IMR-90 (cell line): ENCODE measurements at regions not wholly inside any gene's neighbourhood (a gene's known extent, or its start where the extent isn't known, plus 50 kb on each side); places are given as distances from the start of the nearest gene placed in this dataset.

Experiments used
- ATAC-seq: fragments of 200-7000 bp; cut with Tn5 transposase; 2 replicates; pipeline ENCODE4 v1.9.1; 2020; ENCODE audit warnings: low read depth, mild to moderate bottlenecking, moderate library complexity
- BruUV-seq: library from RNA; stranded (reverse); fragments of 400-500 nt; replicated peaks from 2 replicates; lab custom pipeline; 2021; lab: Mats Ljungman, UMichigan
- CTCF ChIA-PET: fragments of 300-600 bp; formaldehyde crosslinking; extraction: SDS; loops from one replicate; lab custom pipeline; 2021; ENCODE audit warnings: antibody characterized with exemption; lab: Yijun Ruan, JAX
- POLR2A ChIA-PET: fragments of 300-600 bp; sonication (Branson Sonifier 250); formaldehyde crosslinking; loops from one replicate; lab custom pipeline; 2022; ENCODE audit warnings: antibody characterized with exemption; ENCODE audit not compliant: unreplicated experiment; lab: Charles Lee
- DNase-seq: peaks from one replicate; pipeline ENCODE4 v3.0.0; 2013
- H2AFZ ChIP-seq: replicated peaks from 2 replicates; pipeline ENCODE3; 2013; ENCODE audit warnings: low read length, mild to moderate bottlenecking; ENCODE audit not compliant: poor library complexity
- H2AK5ac ChIP-seq: 2 replicates; pipeline ENCODE4 v1.6.1; 2013; ENCODE audit warnings: low read depth, low read length, inconsistent platforms
- H2AK9ac ChIP-seq: replicated peaks from 2 replicates; pipeline ENCODE3; 2013; ENCODE audit warnings: mild to moderate bottlenecking, low read depth, low read length, moderate library complexity; ENCODE audit not compliant: poor library complexity
- H2BK120ac ChIP-seq: 2 replicates; pipeline ENCODE4 v1.6.1; 2013; ENCODE audit warnings: low read depth, low read length, inconsistent platforms
- H2BK15ac ChIP-seq: 3 replicates; pipeline ENCODE4 v1.6.1; 2013; ENCODE audit warnings: low read depth, low read length, inconsistent platforms
- H2BK20ac ChIP-seq: 2 replicates; pipeline ENCODE4 v1.6.1; 2013; ENCODE audit warnings: low read depth, mild to moderate bottlenecking, inconsistent platforms, low read length, moderate library complexity
- H2BK5ac ChIP-seq: 2 replicates; pipeline ENCODE4 v1.6.1; 2013; ENCODE audit warnings: mild to moderate bottlenecking, low read depth, low read length, inconsistent platforms; ENCODE audit not compliant: poor library complexity, severe bottlenecking
- H3K14ac ChIP-seq: replicated peaks from 2 replicates; pipeline ENCODE4 v1.6.1; 2013; ENCODE audit warnings: low read depth, low read length, inconsistent platforms
- H3K18ac ChIP-seq: 2 replicates; pipeline ENCODE4 v1.6.1; 2013; ENCODE audit warnings: low read depth, low read length, control low read depth
- H3K23ac ChIP-seq: 2 replicates; pipeline ENCODE4 v1.6.1; 2013; ENCODE audit warnings: low read depth, low read length, inconsistent platforms
- H3K27ac ChIP-seq: 2 replicates; pipeline ENCODE4 v1.5.1; 2013; ENCODE audit warnings: mild to moderate bottlenecking, control low read depth, low read length; ENCODE audit not compliant: insufficient read depth
- H3K27me3 ChIP-seq: 2 replicates; pipeline ENCODE4 v1.6.1; 2013; ENCODE audit warnings: low read length; ENCODE audit not compliant: control insufficient read depth, insufficient read depth
- H3K36me3 ChIP-seq: 2 replicates; pipeline ENCODE4 v1.6.1; 2013; ENCODE audit warnings: low read length, mixed read lengths; ENCODE audit not compliant: control insufficient read depth, insufficient read depth
- H3K4ac ChIP-seq: 2 replicates; pipeline ENCODE4 v1.6.1; 2013; ENCODE audit warnings: low read depth, low read length, inconsistent platforms
- H3K4me1 ChIP-seq: 2 replicates; pipeline ENCODE4 v1.6.1; 2013; ENCODE audit warnings: low read length, mixed read lengths; ENCODE audit not compliant: control insufficient read depth, insufficient read depth
- H3K4me2 ChIP-seq: 2 replicates; pipeline ENCODE4 v1.6.1; 2013; ENCODE audit warnings: low read depth, mild to moderate bottlenecking, control low read depth, low read length, moderate library complexity
- H3K4me3 ChIP-seq: 2 replicates; pipeline ENCODE4 v1.5.1; 2013; ENCODE audit warnings: low read depth, mild to moderate bottlenecking, control low read depth, low read length, moderate library complexity; ENCODE audit not compliant: insufficient read depth
- H3K56ac ChIP-seq: 2 replicates; pipeline ENCODE4 v1.6.1; 2013; ENCODE audit warnings: low read length, inconsistent platforms; ENCODE audit not compliant: insufficient read depth; ENCODE audit errors: extremely low read depth
- H3K79me1 ChIP-seq, 2 experiments: 2 replicates each; pipeline ENCODE4 v1.6.1; 2013; ENCODE audit warnings: low read length in 2 of 2, inconsistent platforms in 1 of 2, low read depth in 1 of 2
- H3K9ac ChIP-seq: 2 replicates; pipeline ENCODE4 v1.6.1; 2013; ENCODE audit warnings: low read depth, low read length, control low read depth
- H3K9me1 ChIP-seq: 2 replicates; pipeline ENCODE4 v1.6.1; 2013; ENCODE audit warnings: low read length, inconsistent platforms; ENCODE audit not compliant: insufficient read depth
- H3K9me3 ChIP-seq: 2 replicates; pipeline ENCODE4 v1.6.1; 2013; ENCODE audit warnings: low read length; ENCODE audit not compliant: control insufficient read depth, insufficient read depth
- H4K20me1 ChIP-seq: 2 replicates; pipeline ENCODE4 v1.6.1; 2013; ENCODE audit warnings: low read length, inconsistent platforms; ENCODE audit not compliant: insufficient read depth
- H4K5ac ChIP-seq: 2 replicates; pipeline ENCODE4 v1.6.1; 2013; ENCODE audit warnings: mild to moderate bottlenecking, low read depth, low read length, control low read depth
- H4K8ac ChIP-seq, 2 experiments: 2 replicates each; pipeline ENCODE4 v1.6.1; 2013; ENCODE audit warnings: low read depth in 2 of 2, low read length in 2 of 2, control low read depth in 1 of 2, inconsistent platforms in 1 of 2
- H4K91ac ChIP-seq: 2 replicates; pipeline ENCODE4 v1.6.1; 2013; ENCODE audit warnings: low read depth, low read length, inconsistent platforms; ENCODE audit not compliant: insufficient read depth
- BHLHE40 ChIP-seq: fragments of 150-350 bp; IDR thresholded peaks from 2 replicates; pipeline ENCODE4 v1.6.1; 2016; ENCODE audit warnings: mild to moderate bottlenecking, low read depth, low read length
- CEBPB ChIP-seq: IDR thresholded peaks from 2 replicates; pipeline ENCODE4 v1.6.1; 2012; ENCODE audit warnings: low read depth, low read length, improper control_type of control experiment
- CHD1 ChIP-seq: IDR thresholded peaks from 2 replicates; pipeline ENCODE4 v1.6.1; 2012; ENCODE audit warnings: low read depth, low read length, improper control_type of control experiment
- CTCF ChIP-seq: conservative IDR thresholded peaks from 2 replicates; pipeline ENCODE4 v1.5.1; 2012; ENCODE audit warnings: mild to moderate bottlenecking, low read depth, low read length, improper control_type of control experiment
- ELK1 ChIP-seq: fragments of 150-350 bp; IDR thresholded peaks from 2 replicates; pipeline ENCODE4 v1.6.1; 2016; ENCODE audit warnings: low read depth, mild to moderate bottlenecking, low read length, moderate library complexity, borderline replicate concordance
- FOS ChIP-seq: fragments of 150-350 bp; IDR thresholded peaks from 2 replicates; pipeline ENCODE4 v1.6.1; 2016; ENCODE audit warnings: low read depth, low read length
- MAFK ChIP-seq: IDR thresholded peaks from 2 replicates; pipeline ENCODE4 v1.6.1; 2012; ENCODE audit warnings: low read depth, low read length, improper control_type of control experiment
- MAZ ChIP-seq: IDR thresholded peaks from 2 replicates; pipeline ENCODE4 v1.6.1; 2012; ENCODE audit warnings: low read depth, mild to moderate bottlenecking, low read length, improper control_type of control experiment, moderate library complexity, borderline replicate concordance
- MXI1 ChIP-seq: IDR thresholded peaks from 2 replicates; pipeline ENCODE4 v1.6.1; 2012; ENCODE audit warnings: low read depth, mild to moderate bottlenecking, low read length, moderate library complexity, borderline replicate concordance
- NFE2L2 ChIP-seq: fragments of 150-350 bp; IDR thresholded peaks from 2 replicates; pipeline ENCODE4 v1.6.1; 2016; ENCODE audit warnings: low read depth, mild to moderate bottlenecking, low read length
- POLR2A ChIP-seq: IDR thresholded peaks from 2 replicates; pipeline ENCODE4 v1.6.1; 2012; ENCODE audit warnings: mild to moderate bottlenecking, low read depth, low read length
- RAD21 ChIP-seq: IDR thresholded peaks from 2 replicates; pipeline ENCODE4 v1.6.1; 2012; ENCODE audit warnings: low read length, improper control_type of control experiment
- RCOR1 ChIP-seq: IDR thresholded peaks from 2 replicates; pipeline ENCODE4 v1.6.1; 2012; ENCODE audit warnings: mild to moderate bottlenecking, low read length, improper control_type of control experiment; ENCODE audit not compliant: insufficient replicate concordance
- RFX5 ChIP-seq: IDR thresholded peaks from 2 replicates; pipeline ENCODE4 v1.8.0; 2012; ENCODE audit warnings: low read depth, mild to moderate bottlenecking, low read length, moderate library complexity
- SMC3 ChIP-seq: fragments of 150-350 bp; IDR thresholded peaks from 2 replicates; pipeline ENCODE4 v1.6.1; 2016; ENCODE audit warnings: low read depth, mild to moderate bottlenecking, antibody characterized with exemption, low read length, moderate library complexity
- USF2 ChIP-seq: fragments of 150-350 bp; IDR thresholded peaks from 2 replicates; pipeline ENCODE4 v1.6.1; 2017; ENCODE audit warnings: mild to moderate bottlenecking, antibody characterized with exemption, low read length, low read depth
- WGBS, 2 experiments: methylation state at CpG; one replicate each; pipeline versions ENCODE4 v1.1.5 to v1.1.7; 2013; ENCODE audit warnings: missing lambda C conversion rate in 2 of 2; ENCODE audit not compliant: insufficient read length in 1 of 2; ENCODE audit errors: extremely low coverage in 2 of 2; 5-methylcytosine and 5-hydroxymethylcytosine counted together
- dilution Hi-C: fragments of 300-500 bp; cut with HindIII; formaldehyde crosslinking; loops from one replicate; pipeline ENCODE4 v1.14.3; 2018; ENCODE audit warnings: low sequenced_read_pairs; ENCODE audit not compliant: unreplicated experiment
- in situ Hi-C: fragments of 300-500 bp; cut with MboI; formaldehyde crosslinking; loops from 3 replicates; pipeline ENCODE4 v1.14.3; 2019; ENCODE audit warnings: low sequenced_read_pairs, inconsistent platforms, mixed read lengths
- intact Hi-C: fragments of 100-400 bp; cut with micrococcal nuclease; formaldehyde crosslinking; loops from 2 replicates; pipeline ENCODE4 v1.10.0; 2022

GRCh38 chr6:102494808-102495207 is 1101.3 kb downstream of the GRIK2 start:
- no peak overlapping the region for H2BK20ac ChIP-seq
- H3K9ac ChIP-seq: no peak overlapping the region
- H4K20me1 ChIP-seq: no peaks in the 10 kb centered on the region
- no peak overlapping the region for H3K4me2 ChIP-seq
- CTCF ChIA-PET: no interaction called here
- no peak overlapping the region for H2AK9ac ChIP-seq
- H4K91ac ChIP-seq: no peak overlapping the region
- in situ Hi-C loops: no loop called here
- H3K56ac ChIP-seq: no peak overlapping the region
- H3K27me3 ChIP-seq: no peaks in the 10 kb centered on the region
- H2AFZ ChIP-seq: no peak overlapping the region
- H4K8ac ChIP-seq: no peak overlapping the region
- H3K27ac ChIP-seq: no peak overlapping the region
- H2BK5ac ChIP-seq: no peak overlapping the region
- no peaks in the 10 kb centered on the region for H3K79me1 ChIP-seq
- no peak overlapping the region for H3K14ac ChIP-seq
- H3K9me1 ChIP-seq: no peaks in the 10 kb centered on the region
- no TSS peak for BruUV-seq
- no peaks in the 10 kb centered on the region for H3K4me1 ChIP-seq
- H3K4me3 ChIP-seq: no peak overlapping the region
- peaks cover 8% of the 10 kb centered on the region for H3K9me3 ChIP-seq
- no peak overlapping the region for H3K4ac ChIP-seq
- WGBS, 2 experiments: no CpG with 5 or more reads among the region's 1 CpG
- H3K36me3 ChIP-seq: no peaks in the 10 kb centered on the region
- H3K18ac ChIP-seq: no peak overlapping the region
- no peak overlapping the region for H2BK15ac ChIP-seq
- no peak overlapping the region for H2AK5ac ChIP-seq
- H3K23ac ChIP-seq: no peak overlapping the region
- DNase-seq (no peak), ATAC-seq (no peak)
- intact Hi-C loops: no loop called here
- POLR2A ChIA-PET: no interaction called here
- TF ChIP-seq POLR2A (no peak), FOS (no peak), CTCF (no peak), USF2 (no peak), RFX5 (no peak), RAD21 (no peak), MAZ (no peak), CHD1 (no peak), SMC3 (no peak), RCOR1 (no peak), CEBPB (no peak), NFE2L2 (no peak), ELK1 (no peak), MXI1 (no peak), BHLHE40 (no peak), MAFK (no peak)
- no peak overlapping the region for H4K5ac ChIP-seq
- dilution Hi-C loops: no loop called here
- H2BK120ac ChIP-seq: no peak overlapping the region
